ENCODE measurements at regions not wholly inside any gene's neighbourhood (a gene's known extent, or its start where the extent isn't known, plus 50 kb on each side); places are given as distances from the start of the nearest gene placed in this dataset.

GRCh38 chr18:40109252-40110049, 1845.6 kb upstream of the PIK3C3 start:
- no peaks in the 10 kb centered on the region for H3K27me3 Mint-ChIP-seq (ENCODE audit: low read depth)
- H3K36me3 Mint-ChIP-seq (ENCODE audit: low read depth): no peaks in the 10 kb centered on the region
- H3K27ac Mint-ChIP-seq: no peak overlapping the region
- H3K9me3 Mint-ChIP-seq: peaks cover 2% of the 10 kb centered on the region
- no peaks in the 10 kb centered on the region for H3K4me1 Mint-ChIP-seq (ENCODE audit: low read depth)
- no peak overlapping the region for H3K4me3 Mint-ChIP-seq

- no peaks in the 10 kb centered on the region for H3K27me3 Mint-ChIP-seq (ENCODE audit: low read depth)
- H3K4me1 Mint-ChIP-seq (ENCODE audit: low read depth): no peaks in the 10 kb centered on the region
- no peaks in the 10 kb centered on the region for H3K36me3 Mint-ChIP-seq (ENCODE audit: low read depth)
- H3K4me3 Mint-ChIP-seq: no peak overlapping the region
- H3K27ac Mint-ChIP-seq: no peak overlapping the region
- peaks cover 3% of the 10 kb centered on the region for H3K9me3 Mint-ChIP-seq
Observed at GRCh38 chr18:40108596-40108995, 1846.4 kb upstream of the PIK3C3 start.

GRCh38 chr18:40102903-40103302, 1852.1 kb upstream of the PIK3C3 start:
- Mint-ChIP-seq H3K36me3 (ENCODE audit: low read depth) (no peaks in the 10 kb centered on the region), H3K27me3 (ENCODE audit: low read depth) (no peaks in the 10 kb centered on the region), H3K4me3 (no peak overlapping the region), H3K9me3 (peaks cover 6% of the 10 kb centered on the region), H3K27ac (no peak overlapping the region), H3K4me1 (ENCODE audit: low read depth) (no peaks in the 10 kb centered on the region)

- Mint-ChIP-seq H3K4me1 (ENCODE audit: low read depth) (no peaks in the 10 kb centered on the region), H3K27ac (no peak overlapping the region), H3K9me3 (peaks cover 6% of the 10 kb centered on the region), H3K27me3 (ENCODE audit: low read depth) (no peaks in the 10 kb centered on the region), H3K4me3 (no peak overlapping the region), H3K36me3 (ENCODE audit: low read depth) (no peaks in the 10 kb centered on the region)
Observed at GRCh38 chr18:40099641-40100040, 1855.4 kb upstream of the PIK3C3 start.

- Mint-ChIP-seq H3K27me3 (ENCODE audit: low read depth) (no peaks in the 10 kb centered on the region), H3K4me1 (ENCODE audit: low read depth) (no peaks in the 10 kb centered on the region), H3K27ac (no peak overlapping the region), H3K4me3 (no peak overlapping the region), H3K9me3 (peaks cover 3% of the 10 kb centered on the region), H3K36me3 (ENCODE audit: low read depth) (no peaks in the 10 kb centered on the region)
Observed at GRCh38 chr18:40096675-40097074, 1858.4 kb upstream of the PIK3C3 start.

GRCh38 chr18:40094441-40094840, 1860.6 kb upstream of the PIK3C3 start:
- Mint-ChIP-seq H3K9me3 (no peaks in the 10 kb centered on the region), H3K36me3 (ENCODE audit: low read depth) (no peaks in the 10 kb centered on the region), H3K4me1 (ENCODE audit: low read depth) (no peaks in the 10 kb centered on the region), H3K4me3 (no peak overlapping the region), H3K27ac (no peak overlapping the region), H3K27me3 (ENCODE audit: low read depth) (no peaks in the 10 kb centered on the region)

GRCh38 chr18:40088130-40088529, 1866.9 kb upstream of the PIK3C3 start:
- no peaks in the 10 kb centered on the region for H3K36me3 Mint-ChIP-seq (ENCODE audit: low read depth)
- no peaks in the 10 kb centered on the region for H3K27me3 Mint-ChIP-seq (ENCODE audit: low read depth)
- no peaks in the 10 kb centered on the region for H3K4me1 Mint-ChIP-seq (ENCODE audit: low read depth)
- H3K27ac Mint-ChIP-seq: no peak overlapping the region
- H3K9me3 Mint-ChIP-seq: no peaks in the 10 kb centered on the region
- no peak overlapping the region for H3K4me3 Mint-ChIP-seq

GRCh38 chr18:40079786-40080185, 1875.2 kb upstream of the PIK3C3 start:
- H3K36me3 Mint-ChIP-seq (ENCODE audit: low read depth): no peaks in the 10 kb centered on the region
- H3K4me3 Mint-ChIP-seq: no peak overlapping the region
- H3K4me1 Mint-ChIP-seq (ENCODE audit: low read depth): no peaks in the 10 kb centered on the region
- no peaks in the 10 kb centered on the region for H3K27me3 Mint-ChIP-seq (ENCODE audit: low read depth)
- no peak overlapping the region for H3K27ac Mint-ChIP-seq
- peaks cover 3% of the 10 kb centered on the region for H3K9me3 Mint-ChIP-seq

- Mint-ChIP-seq H3K27me3 (ENCODE audit: low read depth) (no peaks in the 10 kb centered on the region), H3K36me3 (ENCODE audit: low read depth) (no peaks in the 10 kb centered on the region), H3K4me1 (ENCODE audit: low read depth) (no peaks in the 10 kb centered on the region), H3K9me3 (peaks cover 7% of the 10 kb centered on the region), H3K4me3 (no peak overlapping the region), H3K27ac (no peak overlapping the region)
Observed at GRCh38 chr18:40075616-40076015, 1879.4 kb upstream of the PIK3C3 start.

- H3K27ac Mint-ChIP-seq: no peak overlapping the region
- peaks cover 7% of the 10 kb centered on the region for H3K9me3 Mint-ChIP-seq
- H3K36me3 Mint-ChIP-seq (ENCODE audit: low read depth): no peaks in the 10 kb centered on the region
- no peak overlapping the region for H3K4me3 Mint-ChIP-seq
- no peaks in the 10 kb centered on the region for H3K4me1 Mint-ChIP-seq (ENCODE audit: low read depth)
- no peaks in the 10 kb centered on the region for H3K27me3 Mint-ChIP-seq (ENCODE audit: low read depth)
Observed at GRCh38 chr18:40072761-40073160, 1882.3 kb upstream of the PIK3C3 start.

GRCh38 chr18:40066368-40066767, 1888.7 kb upstream of the PIK3C3 start:
- Mint-ChIP-seq H3K9me3 (peaks cover 27% of the 10 kb centered on the region), H3K36me3 (ENCODE audit: low read depth) (no peaks in the 10 kb centered on the region), H3K27me3 (ENCODE audit: low read depth) (no peaks in the 10 kb centered on the region), H3K27ac (no peak overlapping the region), H3K4me3 (no peak overlapping the region), H3K4me1 (ENCODE audit: low read depth) (no peaks in the 10 kb centered on the region)

GRCh38 chr18:40063488-40063887, 1891.5 kb upstream of the PIK3C3 start:
- Mint-ChIP-seq H3K36me3 (ENCODE audit: low read depth) (no peaks in the 10 kb centered on the region), H3K27me3 (ENCODE audit: low read depth) (no peaks in the 10 kb centered on the region), H3K27ac (no peak overlapping the region), H3K4me1 (ENCODE audit: low read depth) (no peaks in the 10 kb centered on the region), H3K4me3 (no peak overlapping the region), H3K9me3 (peaks cover 27% of the 10 kb centered on the region)

- no peak overlapping the region for H3K27ac Mint-ChIP-seq
- no peak overlapping the region for H3K4me3 Mint-ChIP-seq
- H3K4me1 Mint-ChIP-seq (ENCODE audit: low read depth): no peaks in the 10 kb centered on the region
- no peaks in the 10 kb centered on the region for H3K27me3 Mint-ChIP-seq (ENCODE audit: low read depth)
- peaks cover 19% of the 10 kb centered on the region for H3K9me3 Mint-ChIP-seq
- H3K36me3 Mint-ChIP-seq (ENCODE audit: low read depth): no peaks in the 10 kb centered on the region
Observed at GRCh38 chr18:40061086-40061485, 1893.9 kb upstream of the PIK3C3 start.

GRCh38 chr18:40060562-40060961, 1894.5 kb upstream of the PIK3C3 start:
- H3K4me1 Mint-ChIP-seq (ENCODE audit: low read depth): no peaks in the 10 kb centered on the region
- no peaks in the 10 kb centered on the region for H3K36me3 Mint-ChIP-seq (ENCODE audit: low read depth)
- no peaks in the 10 kb centered on the region for H3K27me3 Mint-ChIP-seq (ENCODE audit: low read depth)
- H3K27ac Mint-ChIP-seq: no peak overlapping the region
- H3K9me3 Mint-ChIP-seq: peaks cover 15% of the 10 kb centered on the region
- no peak overlapping the region for H3K4me3 Mint-ChIP-seq

- H3K9me3 Mint-ChIP-seq: peaks cover 4% of the 10 kb centered on the region
- H3K27ac Mint-ChIP-seq: no peak overlapping the region
- H3K36me3 Mint-ChIP-seq (ENCODE audit: low read depth): no peaks in the 10 kb centered on the region
- H3K4me1 Mint-ChIP-seq (ENCODE audit: low read depth): no peaks in the 10 kb centered on the region
- H3K27me3 Mint-ChIP-seq (ENCODE audit: low read depth): no peaks in the 10 kb centered on the region
- H3K4me3 Mint-ChIP-seq: no peak overlapping the region
Observed at GRCh38 chr18:40058811-40059570, 1896.0 kb upstream of the PIK3C3 start.

Data from T-helper 1 cell treated with Interleukin-12 subunit alpha and Interleukin-12 subunit beta and Interleukin-4 antibody, amounts not matched to agents 30 μg/mL and 1 μg/mL, for 36 hours (primary cell).